ENCODE measurements at regions not wholly inside any gene's neighbourhood (a gene's known extent, or its start where the extent isn't known, plus 50 kb on each side); places are given as distances from the start of the nearest gene placed in this dataset.
"Not testable (repeated sequence)": the region's sequence is repeated elsewhere in the genome, so short reads cannot be mapped to it uniquely, and the experiment has no call there.

DNA sequence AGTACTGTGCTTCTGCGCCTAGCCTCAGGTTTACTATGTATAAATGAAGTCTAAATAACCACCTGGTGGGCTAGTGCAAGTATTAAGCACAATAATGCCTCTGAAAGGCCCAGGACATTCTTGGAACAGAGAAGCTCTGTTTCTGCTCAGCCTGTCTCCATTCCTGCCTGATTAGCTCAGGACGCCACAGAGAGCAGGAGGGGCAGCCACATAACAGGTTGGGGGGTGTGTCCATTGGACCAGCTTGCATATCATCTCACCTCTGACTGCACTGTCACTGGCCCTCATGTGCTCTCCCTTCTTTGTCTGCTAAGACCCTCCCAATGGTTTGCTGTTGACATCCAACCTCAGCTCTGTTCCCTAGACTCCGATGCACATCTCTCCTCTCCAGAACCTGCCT lies 52.8 kb upstream of the IKZF1 start:
- H3K27me3 ChIP-seq (ENCODE audit: insufficient read depth in 3 of 3, low read length in 2 of 3), result no peaks in the 10 kb centered on the region
- no peak overlapping the region for H3K27ac ChIP-seq
- ATAC-seq (no peak), DNase-seq (no peak)
- H3K4me3 ChIP-seq, result no peak overlapping the region
- no peaks in the 10 kb centered on the region for H3K4me1 ChIP-seq
- TF ChIP-seq, protein P1, sequence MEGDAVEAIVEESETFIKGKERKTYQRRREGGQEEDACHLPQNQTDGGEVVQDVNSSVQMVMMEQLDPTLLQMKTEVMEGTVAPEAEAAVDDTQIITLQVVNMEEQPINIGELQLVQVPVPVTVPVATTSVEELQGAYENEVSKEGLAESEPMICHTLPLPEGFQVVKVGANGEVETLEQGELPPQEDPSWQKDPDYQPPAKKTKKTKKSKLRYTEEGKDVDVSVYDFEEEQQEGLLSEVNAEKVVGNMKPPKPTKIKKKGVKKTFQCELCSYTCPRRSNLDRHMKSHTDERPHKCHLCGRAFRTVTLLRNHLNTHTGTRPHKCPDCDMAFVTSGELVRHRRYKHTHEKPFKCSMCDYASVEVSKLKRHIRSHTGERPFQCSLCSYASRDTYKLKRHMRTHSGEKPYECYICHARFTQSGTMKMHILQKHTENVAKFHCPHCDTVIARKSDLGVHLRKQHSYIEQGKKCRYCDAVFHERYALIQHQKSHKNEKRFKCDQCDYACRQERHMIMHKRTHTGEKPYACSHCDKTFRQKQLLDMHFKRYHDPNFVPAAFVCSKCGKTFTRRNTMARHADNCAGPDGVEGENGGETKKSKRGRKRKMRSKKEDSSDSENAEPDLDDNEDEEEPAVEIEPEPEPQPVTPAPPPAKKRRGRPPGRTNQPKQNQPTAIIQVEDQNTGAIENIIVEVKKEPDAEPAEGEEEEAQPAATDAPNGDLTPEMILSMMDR (IDR thresholded peaks at IDR 0.05), result no peak
- WGBS, 3 donors, result 69 to 84% (median 78%) methylated on average over 3 of the region's 3 CpGs
- intact Hi-C loops (cut with DNase I), result no loop called here
- no peaks in the 10 kb centered on the region for H3K36me3 ChIP-seq (ENCODE audit: insufficient read depth in 1 of 2, low read depth in 1 of 2)
- no peaks in the 10 kb centered on the region for H3K9me3 ChIP-seq

DNA sequence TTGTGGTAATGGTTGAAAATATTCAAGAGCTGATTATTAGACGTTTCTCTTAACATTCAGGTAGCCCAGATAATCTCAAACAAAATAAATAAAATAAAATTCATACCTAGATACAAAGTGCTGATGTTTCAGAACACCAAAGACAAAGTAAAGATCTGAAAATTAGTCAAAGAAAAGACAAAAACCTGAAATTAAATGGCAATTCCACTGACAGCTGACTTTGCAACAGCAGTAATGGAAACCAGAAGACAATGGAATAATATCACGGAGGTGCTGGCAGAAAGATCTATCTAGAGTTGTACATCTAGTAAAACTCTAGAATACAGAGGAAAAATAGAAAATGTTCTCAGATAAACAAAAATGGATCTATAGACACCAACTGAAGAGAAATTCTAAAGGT lies 58.0 kb upstream of the IKZF1 start:
- no peak for ATAC-seq
- intact Hi-C loops (cut with DNase I), result no loop called here

DNA sequence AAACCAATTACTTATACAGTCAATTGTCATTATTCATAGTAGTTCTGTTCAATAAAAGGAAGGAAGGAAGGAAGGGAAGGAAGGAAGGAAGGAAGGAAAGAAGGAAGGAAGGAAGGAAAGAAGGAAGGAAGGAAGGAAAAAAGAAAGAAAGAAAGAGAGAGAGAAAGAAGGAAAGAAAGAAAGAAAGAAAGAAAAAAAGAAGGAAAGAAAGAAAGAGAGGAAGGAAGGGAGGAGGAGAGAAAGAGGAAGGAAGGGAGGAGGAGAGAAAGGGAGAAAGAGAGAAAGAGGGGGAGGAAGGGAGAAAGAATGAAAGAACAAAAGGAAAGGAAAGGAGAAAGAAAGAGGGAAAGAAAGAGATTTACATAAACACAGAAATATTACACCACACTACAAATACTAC lies 62.4 kb upstream of the IKZF1 start:
- H3K36me3 ChIP-seq (ENCODE audit: insufficient read depth in 1 of 2, low read depth in 1 of 2); H3K27ac ChIP-seq; H3K4me1 ChIP-seq; H3K27me3 ChIP-seq (ENCODE audit: insufficient read depth in 3 of 3, low read length in 2 of 3); DNase-seq; H3K9me3 ChIP-seq; intact Hi-C loops (cut with DNase I); ATAC-seq; H3K4me3 ChIP-seq: not testable (repeated sequence)

More for the DNA sequence above, 58.0 kb upstream of the IKZF1 start:
- no peak overlapping the region for H3K4me3 ChIP-seq
- DNase-seq, result no peak
- H3K4me1 ChIP-seq, result no peaks in the 10 kb centered on the region
- TF ChIP-seq, protein P1 (IDR thresholded peaks at IDR 0.05), result no peak
- no peak overlapping the region for H3K27ac ChIP-seq
- H3K9me3 ChIP-seq, result peaks cover 4% of the 10 kb centered on the region
- WGBS, 3 donors, result 46 to 56% (median 52%) methylated on average over 2 of the region's 2 CpGs
- H3K27me3 ChIP-seq (ENCODE audit: insufficient read depth in 3 of 3, low read length in 2 of 3), result no peaks in the 10 kb centered on the region
- no peaks in the 10 kb centered on the region for H3K36me3 ChIP-seq (ENCODE audit: insufficient read depth in 1 of 2, low read depth in 1 of 2)

DNA sequence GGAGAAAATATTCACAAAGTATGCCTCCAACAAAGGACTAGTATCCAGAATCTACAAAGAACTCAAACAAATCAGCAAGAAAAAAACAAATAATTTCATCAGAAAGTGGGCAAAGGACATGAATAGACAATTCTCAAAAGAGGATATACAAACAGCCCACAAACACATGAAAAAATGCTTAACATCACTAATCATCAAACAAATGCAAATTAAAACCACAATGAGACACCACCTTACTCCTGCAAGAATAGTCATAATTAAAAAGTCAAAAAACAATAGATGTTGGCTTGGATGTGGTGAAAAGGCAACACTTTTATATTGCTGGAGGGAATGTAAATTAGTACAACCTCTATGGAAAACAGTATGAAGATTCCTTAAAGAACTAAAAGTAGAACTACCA lies 63.8 kb upstream of the IKZF1 start:
- H3K27me3 ChIP-seq (ENCODE audit: insufficient read depth in 3 of 3, low read length in 2 of 3); H3K27ac ChIP-seq; H3K4me3 ChIP-seq; DNase-seq; ATAC-seq; H3K4me1 ChIP-seq; H3K9me3 ChIP-seq; H3K36me3 ChIP-seq (ENCODE audit: insufficient read depth in 1 of 2, low read depth in 1 of 2); intact Hi-C loops (cut with DNase I): not testable (repeated sequence)

DNA sequence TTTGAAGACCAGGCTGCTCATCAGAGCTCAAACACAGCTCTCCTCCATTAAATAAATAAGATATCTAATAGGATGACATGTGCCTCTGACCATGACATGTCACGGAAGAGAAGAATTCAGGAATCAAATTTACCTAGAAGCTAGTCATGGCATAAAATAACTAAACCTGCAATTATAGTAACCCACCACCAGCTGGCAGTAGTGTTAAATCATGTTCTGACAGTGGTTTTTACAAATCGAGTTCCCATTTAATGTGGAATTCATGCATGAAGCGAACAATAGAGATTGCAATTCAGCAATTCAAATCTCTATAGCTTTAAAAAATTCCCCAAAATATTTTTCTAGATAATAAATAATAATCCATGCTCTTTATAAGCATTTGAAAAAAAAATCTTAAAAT lies 74.6 kb upstream of the IKZF1 start:
- TF ChIP-seq, protein P1 (IDR thresholded peaks at IDR 0.05), result no peak
- Histone ChIP-seq H3K4me1 (no peaks in the 10 kb centered on the region), H3K9me3 (peaks cover 11% of the 10 kb centered on the region), H3K27ac (no peak overlapping the region), H3K4me3 (no peak overlapping the region), H3K36me3 (ENCODE audit: insufficient read depth in 1 of 2, low read depth in 1 of 2) (no peaks in the 10 kb centered on the region), H3K27me3 (ENCODE audit: insufficient read depth in 3 of 3, low read length in 2 of 3) (no peaks in the 10 kb centered on the region)
- no peak for ATAC-seq
- 72 to 77% (median 72%) methylated on average over 3 of the region's 3 CpGs for WGBS, 3 donors
- intact Hi-C loops (cut with DNase I), result no loop called here
- DNase-seq, result no peak

DNA sequence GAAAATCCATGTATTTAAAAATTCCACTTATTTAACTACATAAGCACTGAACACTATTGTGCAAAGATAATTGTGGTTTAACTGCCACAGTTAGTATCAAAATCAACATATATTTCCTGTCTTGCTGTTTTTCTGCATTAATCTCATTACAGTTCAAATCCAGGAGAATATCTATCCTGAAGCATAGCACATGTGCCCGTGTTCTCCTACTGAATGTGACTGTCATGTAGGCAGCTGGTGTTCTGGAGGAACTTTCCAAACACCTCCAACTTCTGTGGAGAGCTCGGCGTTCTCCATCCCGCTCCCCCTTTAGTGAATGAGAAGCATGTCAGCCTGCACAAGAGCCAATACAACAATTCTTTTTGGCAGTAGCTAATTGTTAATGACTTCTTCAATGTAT lies 76.4 kb upstream of the IKZF1 start:
- intact Hi-C loops (cut with DNase I), result no loop called here
- DNase-seq, result no peak
- H3K9me3 ChIP-seq, result peaks cover 11% of the 10 kb centered on the region
- no peaks in the 10 kb centered on the region for H3K4me1 ChIP-seq
- H3K27ac ChIP-seq, result no peak overlapping the region
- TF ChIP-seq, protein P1 (IDR thresholded peaks at IDR 0.05), result no peak
- 51 to 79% (median 58%) methylated on average over 4 of the region's 4 CpGs for WGBS, 3 donors
- H3K36me3 ChIP-seq (ENCODE audit: insufficient read depth in 1 of 2, low read depth in 1 of 2), result no peaks in the 10 kb centered on the region
- no peaks in the 10 kb centered on the region for H3K27me3 ChIP-seq (ENCODE audit: insufficient read depth in 3 of 3, low read length in 2 of 3)
- ATAC-seq, result no peak
- H3K4me3 ChIP-seq, result no peak overlapping the region
